ENCODE measurements at regions not wholly inside any gene's neighbourhood (a gene's known extent, or its start where the extent isn't known, plus 50 kb on each side); places are given as distances from the start of the nearest gene placed in this dataset.

DNA sequence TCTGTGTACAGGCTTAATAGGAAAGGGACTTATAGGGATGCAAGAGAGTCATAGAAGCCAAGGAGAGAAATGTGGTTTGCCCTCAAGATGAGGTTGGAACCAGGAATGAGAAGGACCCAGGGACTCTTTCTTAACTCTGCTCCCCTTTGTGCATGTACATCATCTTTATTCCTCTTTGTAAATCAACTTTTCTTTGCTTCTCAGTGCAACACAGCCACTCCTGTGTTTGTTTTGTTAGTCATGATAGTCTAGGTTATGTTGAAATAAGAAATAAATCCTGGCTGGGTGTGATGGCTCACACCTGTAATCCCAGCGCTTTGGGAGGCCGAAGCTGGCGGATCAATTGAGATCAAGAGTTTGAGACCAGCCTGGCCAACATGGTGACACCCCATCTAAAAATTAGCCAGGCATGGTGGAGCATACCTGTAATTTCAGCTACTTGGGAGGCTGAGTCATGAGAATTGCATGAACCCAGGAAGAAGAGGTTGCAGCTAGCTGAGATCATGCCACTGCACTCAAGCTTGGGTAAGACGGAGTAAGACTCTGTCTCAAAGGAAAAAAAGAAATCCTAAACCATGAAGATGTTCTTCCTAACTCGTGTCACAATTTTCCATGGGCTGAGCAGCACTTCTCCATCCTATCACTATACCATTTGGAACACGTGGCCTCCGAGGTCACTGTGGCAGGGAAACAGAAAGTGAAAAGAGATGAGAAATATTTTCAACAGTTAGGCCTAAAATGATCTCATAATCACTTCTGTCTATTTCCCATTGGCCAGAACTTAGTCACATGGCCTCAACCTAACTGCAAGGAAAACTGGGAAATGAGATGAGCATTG is 73.0 kb upstream of the TMEM17 start:
- intact Hi-C loops (cut with DNase I): no loop called here
- no peaks in the 10 kb centered on the region for H3K36me3 ChIP-seq
- no peaks in the 10 kb centered on the region for H3K27me3 ChIP-seq
- H3K4me1 ChIP-seq: peaks cover 4 to 49% (median 19%) of the 10 kb centered on the region in 3 donors
- peak overlapping the region; percentile 65 to 78 (median 75) for H3K27ac ChIP-seq
- WGBS, 2 donors: 16 to 47% methylated on average over 4 to 5 of the region's 7 CpGs
- DNase-seq: no peak
- TF ChIP-seq POLR2A (IDR thresholded peaks at IDR 0.05): no peak
- TF ChIP-seq, protein P1, sequence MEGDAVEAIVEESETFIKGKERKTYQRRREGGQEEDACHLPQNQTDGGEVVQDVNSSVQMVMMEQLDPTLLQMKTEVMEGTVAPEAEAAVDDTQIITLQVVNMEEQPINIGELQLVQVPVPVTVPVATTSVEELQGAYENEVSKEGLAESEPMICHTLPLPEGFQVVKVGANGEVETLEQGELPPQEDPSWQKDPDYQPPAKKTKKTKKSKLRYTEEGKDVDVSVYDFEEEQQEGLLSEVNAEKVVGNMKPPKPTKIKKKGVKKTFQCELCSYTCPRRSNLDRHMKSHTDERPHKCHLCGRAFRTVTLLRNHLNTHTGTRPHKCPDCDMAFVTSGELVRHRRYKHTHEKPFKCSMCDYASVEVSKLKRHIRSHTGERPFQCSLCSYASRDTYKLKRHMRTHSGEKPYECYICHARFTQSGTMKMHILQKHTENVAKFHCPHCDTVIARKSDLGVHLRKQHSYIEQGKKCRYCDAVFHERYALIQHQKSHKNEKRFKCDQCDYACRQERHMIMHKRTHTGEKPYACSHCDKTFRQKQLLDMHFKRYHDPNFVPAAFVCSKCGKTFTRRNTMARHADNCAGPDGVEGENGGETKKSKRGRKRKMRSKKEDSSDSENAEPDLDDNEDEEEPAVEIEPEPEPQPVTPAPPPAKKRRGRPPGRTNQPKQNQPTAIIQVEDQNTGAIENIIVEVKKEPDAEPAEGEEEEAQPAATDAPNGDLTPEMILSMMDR (IDR thresholded peaks at IDR 0.05): peak in 1 of 6 experiments; percentile 4
- H3K4me3 ChIP-seq: no peak overlapping the region
- H3K9me3 ChIP-seq: no peaks in the 10 kb centered on the region

GRCh38 chr2:62577994-62578781 is 72.2 kb upstream of the TMEM17 start:
- intact Hi-C loops (cut with DNase I): no loop called here
- no peaks in the 10 kb centered on the region for H3K27me3 ChIP-seq
- H3K9me3 ChIP-seq: no peaks in the 10 kb centered on the region
- H3K4me3 ChIP-seq: no peak overlapping the region
- WGBS, 2 donors: 15 to 33% methylated on average over 2 of the region's 2 CpGs
- TF ChIP-seq POLR2A (IDR thresholded peaks at IDR 0.05): no peak
- TF ChIP-seq, protein P1 (IDR thresholded peaks at IDR 0.05): no peak
- H3K27ac ChIP-seq: peak overlapping the region; percentile 65 to 78 (median 75)
- H3K4me1 ChIP-seq: peaks cover 4 to 50% (median 19%) of the 10 kb centered on the region in 3 donors
- no peak for DNase-seq
- no peaks in the 10 kb centered on the region for H3K36me3 ChIP-seq

DNA sequence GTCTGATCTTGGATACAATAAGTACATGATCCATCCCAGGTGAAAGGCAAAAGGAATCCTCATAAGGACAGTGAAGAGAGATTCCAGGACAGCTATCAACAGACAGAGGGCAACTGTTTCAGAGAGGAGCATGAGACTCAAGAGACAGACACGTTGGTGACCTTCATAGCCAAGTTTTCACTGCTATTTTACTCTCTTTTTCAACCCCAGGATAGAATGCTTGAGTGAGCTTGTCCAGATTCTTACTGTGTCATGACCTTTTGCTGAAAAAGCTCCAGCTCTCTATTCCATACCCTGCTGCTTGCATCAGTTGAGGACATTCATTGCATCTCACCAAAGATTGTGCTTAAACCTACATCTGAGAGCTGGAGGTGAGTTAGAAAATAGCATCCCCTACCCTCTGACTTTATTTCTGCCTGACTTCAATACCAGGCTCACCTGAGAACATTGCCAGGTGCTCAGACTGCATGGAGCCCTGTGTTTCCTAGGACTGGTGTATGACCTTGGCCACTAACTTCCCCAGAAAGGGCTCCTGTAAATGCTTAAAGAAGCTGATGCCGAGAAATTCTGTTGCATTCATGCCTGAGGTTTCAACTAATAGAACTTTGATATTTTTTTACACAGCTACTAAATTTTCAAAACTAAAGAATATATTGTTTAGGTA is 70.4 kb upstream of the TMEM17 start:
- Histone ChIP-seq H3K4me1 (peaks cover 4 to 53% (median 19%) of the 10 kb centered on the region in 3 donors), H3K4me3 (no peak overlapping the region), H3K27me3 (no peaks in the 10 kb centered on the region), H3K9me3 (no peaks in the 10 kb centered on the region), H3K36me3 (no peaks in the 10 kb centered on the region), H3K27ac (peak overlapping the region in 2 of 4 donors; percentile 14 to 17)
- DNase-seq: no peak
- 70 to 81% methylated on average over 2 of the region's 2 CpGs for WGBS, 2 donors
- intact Hi-C loops (cut with DNase I): no loop called here
- TF ChIP-seq POLR2A (IDR thresholded peaks at IDR 0.05): no peak
- TF ChIP-seq, protein P1 (IDR thresholded peaks at IDR 0.05): no peak

DNA sequence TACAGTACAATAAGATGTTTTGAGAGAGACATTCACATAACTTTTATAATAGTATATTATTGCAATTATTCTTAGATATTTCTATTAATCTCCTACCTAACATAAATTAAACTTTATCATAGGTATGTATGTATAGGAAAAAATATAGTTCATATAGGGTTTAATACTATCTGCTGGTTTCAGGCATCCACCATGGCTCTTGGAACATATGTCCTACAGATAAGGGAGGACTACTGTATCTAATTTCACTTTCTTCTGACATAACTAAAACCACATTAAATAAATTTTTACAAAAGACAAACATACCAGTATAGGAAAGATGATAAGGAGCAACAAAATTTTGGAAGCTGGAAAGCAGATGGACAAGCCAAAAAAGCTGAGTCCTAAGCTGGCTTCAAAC is 67.9 kb upstream of the TMEM17 start:
- H3K27me3 ChIP-seq: peaks cover 0 to 9% (median 2%) of the 10 kb centered on the region in 4 donors
- DNase-seq: no peak
- H3K27ac ChIP-seq: peak overlapping the region in 2 of 4 donors; percentile 44 to 46
- H3K4me1 ChIP-seq: peaks cover 4 to 54% (median 12%) of the 10 kb centered on the region in 3 donors
- no peak overlapping the region for H3K4me3 ChIP-seq
- no peaks in the 10 kb centered on the region for H3K9me3 ChIP-seq
- intact Hi-C loops (cut with DNase I): no loop called here
- no peaks in the 10 kb centered on the region for H3K36me3 ChIP-seq
- no peak for TF ChIP-seq POLR2A (IDR thresholded peaks at IDR 0.05)
- TF ChIP-seq, protein P1 (IDR thresholded peaks at IDR 0.05): no peak

All from esophagus squamous epithelium (tissue), 5 donors.